DMS114 treated with DMSO at 0.1 percent for 48 hours (cell line): ENCODE measurements at regions not wholly inside any gene's neighbourhood (a gene's known extent, or its start where the extent isn't known, plus 50 kb on each side); places are given as distances from the start of the nearest gene placed in this dataset.

ENCODE experiments used
- DNase-seq: peaks from one replicate; lab custom pipeline; 2025; ENCODE audit not compliant: unreplicated experiment; lab: John Stamatoyannopoulos, UW

GRCh38 chr21:14870853-14871149 lies 194.0 kb downstream of the NRIP1 start:
- no peak for DNase-seq

DNA sequence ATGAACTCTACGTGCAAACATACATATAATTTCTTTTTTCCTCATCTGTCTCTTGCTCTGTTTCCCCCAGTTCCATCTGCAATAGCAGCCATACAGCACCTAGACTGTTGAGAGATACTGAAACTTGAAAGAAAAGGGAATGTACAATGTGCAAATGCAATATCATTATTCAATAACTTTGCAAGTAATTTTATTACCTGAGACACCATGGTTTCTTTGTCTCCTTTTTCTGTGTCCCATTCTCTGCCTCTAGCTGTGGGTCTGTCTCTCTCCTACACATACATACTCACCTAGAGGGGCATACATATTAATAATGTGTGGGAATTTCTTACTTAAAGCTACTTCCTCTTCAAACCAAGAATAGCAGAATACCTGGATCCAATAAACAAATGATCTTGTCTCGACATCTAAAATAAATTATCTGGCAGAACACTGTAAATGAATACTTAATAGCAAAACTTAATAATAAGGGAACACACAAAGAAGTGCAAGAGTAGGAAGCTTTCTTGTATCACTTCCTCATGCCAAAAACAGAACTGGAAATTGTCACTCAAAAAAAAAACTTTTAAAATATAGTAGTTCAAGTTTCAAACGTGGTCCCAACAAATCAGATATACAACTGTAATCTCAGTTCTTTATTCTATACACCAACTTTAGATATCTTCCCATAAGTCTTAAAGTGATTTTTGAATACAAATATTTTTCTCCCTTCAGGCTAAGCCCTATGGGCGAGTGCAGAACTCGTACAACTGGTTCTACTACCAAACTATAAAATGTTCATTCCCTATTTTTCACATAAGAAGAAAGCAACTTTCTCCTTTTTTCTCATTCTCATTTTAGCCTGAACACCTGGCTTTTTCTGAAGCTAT lies 194.6 kb downstream of the NRIP1 start:
- no peak for DNase-seq

- DNase-seq = no peak
These were observed 197.7 kb downstream of the NRIP1 start for GRCh38 chr21:14866859-14867765.

DNA sequence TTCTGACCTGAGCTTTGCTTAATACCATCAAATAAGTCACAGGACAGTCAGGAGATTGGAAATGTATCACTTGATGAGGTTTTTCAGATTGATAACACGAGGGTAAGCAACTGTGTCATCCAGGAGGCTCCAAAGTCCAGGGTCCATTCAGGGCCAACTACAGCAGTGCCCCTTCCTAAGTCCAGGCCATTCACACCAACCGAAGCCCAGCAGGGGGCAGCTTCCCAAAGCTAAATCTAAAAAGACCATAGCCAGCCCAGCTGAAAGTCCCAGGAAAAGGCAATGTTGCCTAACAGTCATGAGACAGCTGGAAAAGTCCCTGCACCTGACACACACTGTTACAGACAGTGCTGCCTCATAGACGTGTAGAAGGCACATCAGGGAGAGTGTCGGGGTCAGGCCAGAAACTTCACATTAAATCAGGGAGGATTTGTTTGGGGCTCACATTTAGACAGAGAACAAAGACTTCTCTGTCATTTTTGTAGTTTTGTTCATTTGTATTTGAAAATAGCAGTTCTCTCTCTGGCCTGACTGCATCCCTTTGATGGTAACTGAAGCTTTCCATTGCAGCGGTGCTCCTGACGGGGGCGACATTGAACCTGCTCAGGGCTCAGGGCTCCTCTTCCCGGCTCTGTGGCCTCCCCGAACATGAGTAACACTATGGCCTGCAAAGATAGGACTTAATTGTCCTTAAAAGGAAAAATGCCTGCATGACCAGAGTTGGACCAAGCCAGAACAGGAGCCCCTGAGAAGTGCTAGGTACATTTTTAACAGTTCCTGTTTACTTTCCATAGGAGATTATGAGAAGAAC lies 200.4 kb downstream of the NRIP1 start:
- peak; percentile 2 for DNase-seq

- no peak for DNase-seq
These were observed 201.0 kb downstream of the NRIP1 start for GRCh38 chr21:14863745-14864210.

DNA sequence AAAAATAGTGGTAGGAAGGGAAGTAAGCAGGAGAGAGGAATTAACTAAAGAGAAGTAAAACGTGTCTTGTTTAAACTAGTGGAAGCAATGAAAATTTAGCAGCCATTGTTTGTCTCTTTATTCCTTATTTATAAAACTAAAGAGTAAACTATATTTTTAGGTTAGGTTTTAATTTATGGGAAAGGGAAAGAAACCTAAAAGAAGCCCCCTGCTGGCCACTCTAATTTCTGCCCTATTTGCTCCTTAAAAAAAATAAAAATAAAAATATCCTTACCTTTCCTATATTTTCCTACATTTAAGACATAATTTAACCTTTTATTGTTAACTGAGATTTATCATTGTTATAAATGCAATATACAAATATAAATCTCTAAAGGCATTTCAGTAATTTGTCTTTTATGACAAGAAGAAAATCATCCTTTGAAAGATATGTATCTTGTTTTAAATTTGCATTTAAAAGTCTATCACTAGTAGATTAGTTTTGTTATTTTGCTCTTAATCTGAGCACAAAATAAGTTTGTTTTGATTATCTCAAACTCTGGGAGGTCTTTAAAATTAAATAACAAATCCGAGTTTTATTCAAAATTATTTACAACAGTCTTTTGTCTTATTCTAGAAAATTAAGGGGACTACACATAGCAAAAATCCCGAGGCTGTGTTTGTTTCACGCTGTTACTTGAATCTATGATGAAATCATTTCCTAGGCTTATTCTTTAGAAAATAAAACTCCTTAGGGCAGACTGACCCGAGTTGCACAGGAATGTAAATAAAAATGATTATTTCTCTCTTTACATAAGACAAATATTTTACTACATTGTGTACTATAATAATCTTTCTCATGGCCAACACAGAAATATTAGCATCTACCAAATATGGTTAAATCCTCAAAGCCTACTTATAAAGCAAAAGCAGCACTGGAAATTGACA lies 201.7 kb downstream of the NRIP1 start:
- DNase-seq = no peak

- DNase-seq = no peak
These were observed 206.5 kb downstream of the NRIP1 start for GRCh38 chr21:14858311-14858710.

DNA sequence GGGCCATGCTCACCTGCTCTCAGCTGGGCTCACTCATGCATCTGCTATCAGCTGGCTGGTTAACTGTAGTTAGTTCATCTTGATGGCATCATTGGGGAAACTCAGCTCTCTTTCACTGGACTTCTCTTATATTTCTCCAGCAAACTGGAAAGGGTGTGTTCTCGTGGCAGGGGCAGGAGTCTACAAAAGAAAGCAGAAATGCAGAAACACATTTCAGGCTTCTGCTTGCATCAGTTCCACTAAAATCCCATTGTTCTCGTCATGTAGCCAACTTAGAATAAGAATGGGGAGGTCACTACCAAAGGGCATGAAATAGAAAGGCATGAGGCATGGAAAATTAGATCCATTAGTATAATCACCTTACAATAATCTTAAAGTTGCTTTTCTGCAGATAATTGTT lies 207.3 kb downstream of the NRIP1 start:
- no peak for DNase-seq

DNA sequence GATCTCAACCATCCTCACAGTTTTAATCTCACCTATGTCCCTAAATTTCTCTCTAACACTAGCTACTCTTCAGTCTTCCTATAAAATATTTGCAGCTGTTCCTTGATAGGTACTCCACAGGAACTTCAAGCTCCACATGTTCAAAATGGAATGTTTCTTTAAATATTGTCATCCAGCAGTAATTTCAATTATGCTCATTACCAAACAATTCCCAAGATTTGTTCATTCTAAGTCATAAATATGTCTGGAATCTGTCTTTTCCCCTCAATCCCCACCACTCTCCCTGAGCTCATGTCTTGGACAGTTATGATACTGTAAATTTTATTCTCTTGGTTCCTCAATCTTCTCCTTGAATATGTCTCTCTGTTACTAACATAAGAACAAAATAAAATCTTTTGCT lies 214.4 kb downstream of the NRIP1 start:
- no peak for DNase-seq

DNA sequence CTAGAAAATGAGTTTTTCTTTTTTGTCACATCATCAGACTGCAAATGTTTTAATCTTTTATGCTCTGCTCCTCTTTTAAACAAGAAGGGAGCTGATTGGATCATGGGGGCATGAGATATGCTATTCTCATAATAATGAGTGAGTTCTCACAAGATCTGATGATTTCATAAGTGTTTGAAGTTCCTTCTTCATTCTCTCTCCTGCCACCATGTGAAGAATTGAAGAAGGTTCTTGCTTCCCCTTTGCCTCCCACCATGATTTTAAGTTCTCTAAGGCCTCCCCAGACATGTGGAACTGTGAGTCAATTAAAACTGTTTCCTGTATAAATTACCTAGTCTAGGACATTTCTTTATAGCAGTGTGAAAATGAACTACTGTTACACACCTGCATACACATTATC lies 218.2 kb downstream of the NRIP1 start:
- no peak for DNase-seq

- DNase-seq = no peak
These were observed 220.8 kb downstream of the NRIP1 start for GRCh38 chr21:14844001-14844400.

- DNase-seq = no peak
These were observed 222.2 kb downstream of the NRIP1 start for GRCh38 chr21:14842601-14843000.

GRCh38 chr21:14841511-14842472 lies 223.0 kb downstream of the NRIP1 start:
- DNase-seq = no peak

GRCh38 chr21:14838400-14838799 lies 226.4 kb downstream of the NRIP1 start:
- no peak for DNase-seq

DNA sequence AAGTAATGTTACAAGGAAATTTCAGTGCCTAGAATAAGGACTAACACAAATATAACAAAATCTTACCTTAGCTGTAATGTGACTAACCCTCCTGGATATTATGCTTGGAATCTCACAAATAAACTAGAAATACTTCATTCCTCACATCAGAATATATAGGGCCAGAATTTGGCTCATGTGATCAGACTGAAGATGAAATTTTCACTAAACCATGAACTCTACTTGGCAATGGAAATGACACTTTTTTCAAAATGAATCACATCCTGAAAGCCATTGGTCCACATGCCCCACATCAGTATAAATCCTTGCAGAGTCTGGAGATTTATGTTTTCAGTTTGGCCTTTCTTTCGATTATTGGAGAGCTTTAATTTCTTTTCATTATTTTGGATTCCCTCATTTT lies 227.8 kb downstream of the NRIP1 start:
- no peak for DNase-seq

DNA sequence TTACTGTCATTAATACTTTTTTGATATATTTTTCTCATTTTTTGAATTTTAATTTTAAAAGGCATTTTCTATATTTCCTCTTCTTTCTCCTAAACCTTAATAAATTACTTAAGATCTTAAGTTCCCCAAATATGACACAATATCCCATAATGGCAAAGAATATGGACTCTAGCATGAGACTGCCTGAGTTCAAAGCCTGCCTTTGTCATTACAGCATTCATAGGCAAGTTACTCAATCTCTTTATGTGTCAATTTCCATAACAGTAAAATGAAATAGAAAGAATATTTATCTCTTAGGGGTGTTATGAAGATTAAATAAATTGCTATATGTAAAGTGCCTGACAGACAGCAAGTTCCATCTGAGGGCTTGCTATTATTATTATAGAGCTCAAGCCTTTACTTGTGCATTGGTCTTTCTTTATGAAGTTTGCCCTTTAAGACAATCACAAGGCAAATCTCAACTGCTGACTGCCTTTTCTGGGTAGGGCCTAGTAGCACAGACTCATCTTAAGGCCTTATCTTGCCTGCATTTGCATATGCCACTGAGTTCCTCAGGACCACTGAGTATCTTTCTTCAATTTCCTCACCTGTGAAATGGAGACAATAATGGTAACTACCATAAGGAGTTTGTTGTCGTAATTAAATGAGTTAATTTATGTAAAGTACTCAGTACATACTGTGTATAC lies 231.0 kb downstream of the NRIP1 start:
- no peak for DNase-seq

- DNase-seq = no peak
These were observed 231.6 kb downstream of the NRIP1 start for GRCh38 chr21:14833241-14833640.

GRCh38 chr21:14830307-14830706 lies 234.5 kb downstream of the NRIP1 start:
- no peak for DNase-seq
